ENCODE measurements at regions not wholly inside any gene's neighbourhood (a gene's known extent, or its start where the extent isn't known, plus 50 kb on each side); places are given as distances from the start of the nearest gene placed in this dataset.
"Not testable (repeated sequence)": the region's sequence is repeated elsewhere in the genome, so short reads cannot be mapped to it uniquely, and the experiment has no call there.

GRCh38 chr7:127478461-127478860, 86.0 kb upstream of the ZNF800 start:
- in situ Hi-C loops (cut with MboI; ENCODE audit: low pct_unique_long_range_greater_than_20kb in 2 of 9, low sequenced_read_pairs in 9 of 9, unreplicated experiment in 9 of 9) = no loop called here

GRCh38 chr7:127478024-127478355, 85.5 kb upstream of the ZNF800 start:
- no peaks in the 10 kb centered on the region for H3K4me1 ChIP-seq (replicated peaks in 1 of 2)
- no peak overlapping the region for H3K4me3 ChIP-seq
- in situ Hi-C loops (cut with MboI; ENCODE audit: low pct_unique_long_range_greater_than_20kb in 2 of 9, low sequenced_read_pairs in 9 of 9, unreplicated experiment in 9 of 9) = no loop called here
- WGBS, 10 experiments = 0 to 43% (median 9%) methylated on average over 1 of the region's 1 CpG; no CpG with 5 or more reads in 3 of the 10 experiments
- no peak overlapping the region for H3K27ac ChIP-seq
- ATAC-seq (replicated peaks in 6 of 8) = peak in 2 of 8 experiments; percentile 44 to 46

More at GRCh38 chr7:127478461-127478860, 86.0 kb upstream of the ZNF800 start:
- no peak overlapping the region for H3K4me3 ChIP-seq
- WGBS, 10 experiments = 14 to 100% (median 59%) methylated on average over 1 to 2 of the region's 2 CpGs; no CpG with 5 or more reads in 4 of the 10 experiments
- H3K4me1 ChIP-seq (replicated peaks in 1 of 2) = no peaks in the 10 kb centered on the region
- H3K27ac ChIP-seq = no peak overlapping the region
- peak in 2 of 8 experiments; percentile 56 to 61 for ATAC-seq (replicated peaks in 6 of 8)

- in situ Hi-C loops (cut with MboI; ENCODE audit: low pct_unique_long_range_greater_than_20kb in 2 of 9, low sequenced_read_pairs in 9 of 9, unreplicated experiment in 9 of 9) = no loop called here
- no peaks in the 10 kb centered on the region for H3K4me1 ChIP-seq (replicated peaks in 1 of 2)
- ATAC-seq (replicated peaks in 6 of 8) = no peak
- no peak overlapping the region for H3K27ac ChIP-seq
- 10 to 89% (median 59%) methylated on average over 3 to 7 of the region's 7 CpGs for WGBS, 10 experiments
- H3K4me3 ChIP-seq = no peak overlapping the region
These were observed 85.0 kb upstream of the ZNF800 start for GRCh38 chr7:127477295-127478023.

GRCh38 chr7:127476618-127477017, 84.1 kb upstream of the ZNF800 start:
- no peak for ATAC-seq (replicated peaks in 6 of 8)
- no peaks in the 10 kb centered on the region for H3K4me1 ChIP-seq (replicated peaks in 1 of 2)
- 0 to 100% (median 83%) methylated on average over 1 of the region's 1 CpG; no CpG with 5 or more reads in 2 of the 10 experiments for WGBS, 10 experiments
- in situ Hi-C loops (cut with MboI; ENCODE audit: low pct_unique_long_range_greater_than_20kb in 2 of 9, low sequenced_read_pairs in 9 of 9, unreplicated experiment in 9 of 9) = no loop called here
- no peak overlapping the region for H3K27ac ChIP-seq
- H3K4me3 ChIP-seq = no peak overlapping the region

GRCh38 chr7:127474457-127474856, 81.9 kb upstream of the ZNF800 start:
- in situ Hi-C loops (cut with MboI; ENCODE audit: low pct_unique_long_range_greater_than_20kb in 2 of 9, low sequenced_read_pairs in 9 of 9, unreplicated experiment in 9 of 9) = no loop called here

GRCh38 chr7:127473409-127473808, 80.9 kb upstream of the ZNF800 start:
- ATAC-seq (replicated peaks in 6 of 8) = no peak
- in situ Hi-C loops (cut with MboI; ENCODE audit: low pct_unique_long_range_greater_than_20kb in 2 of 9, low sequenced_read_pairs in 9 of 9, unreplicated experiment in 9 of 9) = no loop called here
- Histone ChIP-seq H3K27ac (no peak overlapping the region), H3K4me3 (no peak overlapping the region), H3K4me1 (replicated peaks in 1 of 2) (no peaks in the 10 kb centered on the region)
- WGBS, 10 experiments = 0 to 13% (median 0%) methylated on average over 1 of the region's 1 CpG; no CpG with 5 or more reads in 2 of the 10 experiments

More at GRCh38 chr7:127474457-127474856, 81.9 kb upstream of the ZNF800 start:
- Histone ChIP-seq H3K27ac (no peak overlapping the region), H3K4me1 (replicated peaks in 1 of 2) (no peaks in the 10 kb centered on the region), H3K4me3 (no peak overlapping the region)
- peak in 1 of 8 experiments; percentile 34 for ATAC-seq (replicated peaks in 6 of 8)

GRCh38 chr7:127460077-127460476, 67.6 kb upstream of the ZNF800 start:
- in situ Hi-C loops (cut with MboI; ENCODE audit: low pct_unique_long_range_greater_than_20kb in 2 of 9, low sequenced_read_pairs in 9 of 9, unreplicated experiment in 9 of 9) = no loop called here
- no peaks in the 10 kb centered on the region for H3K4me1 ChIP-seq (replicated peaks in 1 of 2)
- no peak overlapping the region for H3K27ac ChIP-seq
- no peak for ATAC-seq (replicated peaks in 6 of 8)
- H3K4me3 ChIP-seq = no peak overlapping the region

GRCh38 chr7:127451258-127451657, 58.8 kb upstream of the ZNF800 start:
- H3K4me3 ChIP-seq; in situ Hi-C loops (cut with MboI; ENCODE audit: low pct_unique_long_range_greater_than_20kb in 2 of 9, low sequenced_read_pairs in 9 of 9, unreplicated experiment in 9 of 9); H3K27ac ChIP-seq; H3K4me1 ChIP-seq (replicated peaks in 1 of 2); ATAC-seq (replicated peaks in 6 of 8): not testable (repeated sequence)
- 48 to 95% (median 74%) methylated on average over 2 to 5 of the region's 10 CpGs; no CpG with 5 or more reads in 4 of the 10 experiments for WGBS, 10 experiments

GRCh38 chr7:127448566-127448965, 56.1 kb upstream of the ZNF800 start:
- in situ Hi-C loops (cut with MboI; ENCODE audit: low pct_unique_long_range_greater_than_20kb in 2 of 9, low sequenced_read_pairs in 9 of 9, unreplicated experiment in 9 of 9) = loop anchor here in 1 of 9 experiments (25.0 kb wide), 1 partner anchor 89 kb away; no protein-coding TSS in a partner anchor
- no peaks in the 10 kb centered on the region for H3K4me1 ChIP-seq (replicated peaks in 1 of 2)
- no peak for ATAC-seq (replicated peaks in 6 of 8)
- no peak overlapping the region for H3K27ac ChIP-seq
- H3K4me3 ChIP-seq = no peak overlapping the region
- WGBS, 10 experiments = 0 to 90% (median 45%) methylated on average over 1 to 3 of the region's 3 CpGs

GRCh38 chr7:127447326-127447945, 54.9 kb upstream of the ZNF800 start:
- WGBS, 10 experiments = 0 to 29% (median 20%) methylated on average over 1 of the region's 1 CpG; no CpG with 5 or more reads in 7 of the 10 experiments
- in situ Hi-C loops (cut with MboI; ENCODE audit: low pct_unique_long_range_greater_than_20kb in 2 of 9, low sequenced_read_pairs in 9 of 9, unreplicated experiment in 9 of 9) = loop anchor here in 1 of 9 experiments (25.0 kb wide), 1 partner anchor 90 kb away; no protein-coding TSS in a partner anchor
- no peak overlapping the region for H3K4me3 ChIP-seq
- H3K27ac ChIP-seq = no peak overlapping the region
- no peaks in the 10 kb centered on the region for H3K4me1 ChIP-seq (replicated peaks in 1 of 2)
- ATAC-seq (replicated peaks in 6 of 8) = peak in 4 of 8 experiments; percentile 25 to 95 (median 90)

- in situ Hi-C loops (cut with MboI; ENCODE audit: low pct_unique_long_range_greater_than_20kb in 2 of 9, low sequenced_read_pairs in 9 of 9, unreplicated experiment in 9 of 9) = loop anchor here in 1 of 9 experiments (25.0 kb wide), 1 partner anchor 90 kb away; no protein-coding TSS in a partner anchor
- ATAC-seq (replicated peaks in 6 of 8) = no peak
- Histone ChIP-seq H3K27ac (no peak overlapping the region), H3K4me1 (replicated peaks in 1 of 2) (no peaks in the 10 kb centered on the region), H3K4me3 (no peak overlapping the region)
- 50 to 100% (median 79%) methylated on average over 1 to 2 of the region's 2 CpGs; no CpG with 5 or more reads in 6 of the 10 experiments for WGBS, 10 experiments
These were observed 54.3 kb upstream of the ZNF800 start for GRCh38 chr7:127446842-127447241.
